Colonic mucosa (tissue), 4 donors: ENCODE measurements at regions not wholly inside any gene's neighbourhood (a gene's known extent, or its start where the extent isn't known, plus 50 kb on each side); places are given as distances from the start of the nearest gene placed in this dataset.

Source experiments
- DNase-seq: peaks from one replicate; pipeline ENCODE4 v3.0.0-alpha.2; 2020
- H3K27ac ChIP-seq: fragments of 200-600 bp; one replicate; pipeline ENCODE4 v1.8.0; 2021
- H3K27me3 ChIP-seq: fragments of 200-600 bp; one replicate; pipeline ENCODE4 v1.8.0; 2021
- H3K36me3 ChIP-seq: fragments of 200-600 bp; one replicate; pipeline ENCODE4 v1.8.0; 2021
- H3K4me1 ChIP-seq: fragments of 200-600 bp; one replicate; pipeline ENCODE4 v1.8.0; 2021; ENCODE audit warnings: mild to moderate bottlenecking
- H3K4me3 ChIP-seq: fragments of 200-600 bp; one replicate; pipeline ENCODE4 v1.8.0; 2021
- H3K9ac ChIP-seq, 2 donors: one replicate each; pipeline ENCODE4 v1.7.0; 2013; ENCODE audit warnings: control low read depth in 2 of 2, low read depth in 2 of 2, low read length in 2 of 2
- H3K9me3 ChIP-seq: fragments of 200-600 bp; one replicate; pipeline ENCODE4 v1.8.0; 2021
- intact Hi-C: fragments of 100-400 bp; cut with DNase I; formaldehyde crosslinking; loops from one replicate; pipeline ENCODE4 v1.14.1; 2022
- TF ChIP-seq, protein P1 (sequence below): fragments of 200-600 bp; IDR thresholded peaks from one replicate; pipeline ENCODE4 v1.8.0; 2022; ENCODE audit warnings: antibody characterized with exemption, mild to moderate bottlenecking
- donor health status: healthy.
- donor health status: DM: no; HTN: no; CAD: no.
- donor health status: DM: no; HTN: no; CAD: no.

DNA sequence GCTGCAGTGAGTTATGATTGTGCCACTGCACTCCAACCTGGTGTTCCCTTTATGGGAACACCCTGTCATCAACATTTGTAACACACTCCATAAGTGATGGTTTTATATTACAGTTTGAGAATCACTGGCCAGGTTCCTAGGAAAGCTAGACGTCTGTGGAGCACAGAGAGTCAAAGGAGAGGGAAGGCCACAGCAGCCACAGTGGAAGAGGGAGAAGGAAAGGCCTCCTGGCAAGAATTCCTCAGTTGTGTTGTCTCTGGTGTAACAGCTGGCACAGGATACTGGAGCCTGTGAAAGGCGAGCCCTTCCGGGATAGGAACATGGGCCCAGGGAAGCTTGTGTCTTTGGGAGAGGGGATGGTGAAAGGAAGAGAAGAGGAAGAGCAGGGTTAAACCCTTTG lies 360.5 kb upstream of the PIK3C3 start:
- Histone ChIP-seq H3K9ac (no peak overlapping the region), H3K4me1 (no peaks in the 10 kb centered on the region), H3K36me3 (no peaks in the 10 kb centered on the region), H3K9me3 (no peaks in the 10 kb centered on the region), H3K4me3 (no peak overlapping the region), H3K27me3 (no peaks in the 10 kb centered on the region), H3K27ac (no peak overlapping the region)
- TF ChIP-seq, protein P1, sequence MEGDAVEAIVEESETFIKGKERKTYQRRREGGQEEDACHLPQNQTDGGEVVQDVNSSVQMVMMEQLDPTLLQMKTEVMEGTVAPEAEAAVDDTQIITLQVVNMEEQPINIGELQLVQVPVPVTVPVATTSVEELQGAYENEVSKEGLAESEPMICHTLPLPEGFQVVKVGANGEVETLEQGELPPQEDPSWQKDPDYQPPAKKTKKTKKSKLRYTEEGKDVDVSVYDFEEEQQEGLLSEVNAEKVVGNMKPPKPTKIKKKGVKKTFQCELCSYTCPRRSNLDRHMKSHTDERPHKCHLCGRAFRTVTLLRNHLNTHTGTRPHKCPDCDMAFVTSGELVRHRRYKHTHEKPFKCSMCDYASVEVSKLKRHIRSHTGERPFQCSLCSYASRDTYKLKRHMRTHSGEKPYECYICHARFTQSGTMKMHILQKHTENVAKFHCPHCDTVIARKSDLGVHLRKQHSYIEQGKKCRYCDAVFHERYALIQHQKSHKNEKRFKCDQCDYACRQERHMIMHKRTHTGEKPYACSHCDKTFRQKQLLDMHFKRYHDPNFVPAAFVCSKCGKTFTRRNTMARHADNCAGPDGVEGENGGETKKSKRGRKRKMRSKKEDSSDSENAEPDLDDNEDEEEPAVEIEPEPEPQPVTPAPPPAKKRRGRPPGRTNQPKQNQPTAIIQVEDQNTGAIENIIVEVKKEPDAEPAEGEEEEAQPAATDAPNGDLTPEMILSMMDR: no peak
- no peak for DNase-seq
- intact Hi-C loops: no loop called here

DNA sequence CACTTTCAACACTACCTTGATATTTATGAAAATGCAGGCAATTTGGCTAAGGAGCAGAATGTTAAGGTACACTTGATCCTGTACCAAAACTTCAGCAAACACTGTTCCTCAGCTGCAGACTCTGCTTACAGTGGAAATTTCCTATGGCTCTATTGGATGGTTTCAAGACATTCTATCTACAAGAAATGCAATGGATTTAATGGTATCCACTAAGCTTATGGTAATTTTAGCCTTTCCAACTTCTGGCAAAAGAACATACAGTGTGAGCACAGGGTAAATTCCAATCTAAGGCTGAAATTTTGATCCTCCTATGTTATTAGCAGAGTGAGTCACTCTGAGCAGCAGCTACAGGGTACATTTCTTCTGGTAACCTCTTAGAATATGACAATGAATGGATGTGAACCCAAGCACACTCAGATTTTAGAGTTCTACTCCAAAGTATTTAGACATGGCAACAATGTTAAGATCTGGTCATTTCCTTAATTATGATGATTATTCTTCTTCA lies 361.8 kb upstream of the PIK3C3 start:
- H3K4me1 ChIP-seq: no peaks in the 10 kb centered on the region
- no peak overlapping the region for H3K27ac ChIP-seq
- TF ChIP-seq, protein P1: no peak
- no peaks in the 10 kb centered on the region for H3K9me3 ChIP-seq
- H3K36me3 ChIP-seq: no peaks in the 10 kb centered on the region
- no peak overlapping the region for H3K9ac ChIP-seq
- intact Hi-C loops: no loop called here
- H3K4me3 ChIP-seq: no peak overlapping the region
- no peaks in the 10 kb centered on the region for H3K27me3 ChIP-seq
- no peak for DNase-seq

DNA sequence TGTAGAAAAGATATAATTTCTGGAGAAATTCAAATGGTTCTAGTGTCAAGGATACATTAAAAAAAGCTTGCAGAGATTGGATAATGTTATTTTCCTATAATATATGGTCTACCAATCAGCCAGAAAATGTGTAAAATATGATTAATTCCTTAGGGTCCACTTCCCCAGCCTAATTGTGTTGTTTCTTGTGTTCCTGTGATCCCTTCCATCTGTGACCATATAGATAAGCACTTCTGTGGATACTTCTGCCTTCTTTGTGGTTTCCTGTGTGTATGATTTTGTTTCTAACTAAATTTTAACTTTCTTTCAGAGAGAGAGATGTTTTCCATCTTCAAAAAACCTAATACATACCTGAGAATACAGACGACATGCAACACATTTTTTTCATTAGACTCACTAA lies 367.1 kb upstream of the PIK3C3 start:
- Histone ChIP-seq H3K27me3 (no peaks in the 10 kb centered on the region), H3K36me3 (no peaks in the 10 kb centered on the region), H3K27ac (no peak overlapping the region), H3K4me1 (no peaks in the 10 kb centered on the region), H3K4me3 (no peak overlapping the region), H3K9me3 (no peaks in the 10 kb centered on the region), H3K9ac (no peak overlapping the region)
- TF ChIP-seq, protein P1: no peak
- DNase-seq: no peak
- intact Hi-C loops: no loop called here

DNA sequence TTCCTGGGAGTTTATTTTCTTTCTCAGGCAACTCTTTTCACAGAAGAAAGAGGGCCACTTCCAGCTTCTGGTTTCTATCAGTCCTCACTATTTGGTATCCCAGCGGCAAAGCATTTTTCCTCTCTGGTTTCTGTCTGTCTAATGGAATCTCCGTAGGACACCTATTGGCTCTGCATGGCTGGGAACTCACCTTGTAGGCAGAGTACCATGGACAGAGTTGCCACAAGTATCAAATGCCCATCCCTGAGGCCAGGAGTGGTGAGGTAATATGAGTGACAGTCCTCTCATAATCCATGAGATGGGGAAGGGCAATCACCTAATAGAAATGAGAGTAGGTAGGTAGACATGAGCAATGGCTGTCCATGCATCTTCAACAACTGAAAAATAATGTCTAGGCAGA lies 369.5 kb upstream of the PIK3C3 start:
- no peaks in the 10 kb centered on the region for H3K9me3 ChIP-seq
- DNase-seq: no peak
- H3K4me3 ChIP-seq: no peak overlapping the region
- no peaks in the 10 kb centered on the region for H3K36me3 ChIP-seq
- no peaks in the 10 kb centered on the region for H3K27me3 ChIP-seq
- H3K27ac ChIP-seq: no peak overlapping the region
- intact Hi-C loops: no loop called here
- TF ChIP-seq, protein P1: no peak
- H3K9ac ChIP-seq: no peak overlapping the region
- no peaks in the 10 kb centered on the region for H3K4me1 ChIP-seq

DNA sequence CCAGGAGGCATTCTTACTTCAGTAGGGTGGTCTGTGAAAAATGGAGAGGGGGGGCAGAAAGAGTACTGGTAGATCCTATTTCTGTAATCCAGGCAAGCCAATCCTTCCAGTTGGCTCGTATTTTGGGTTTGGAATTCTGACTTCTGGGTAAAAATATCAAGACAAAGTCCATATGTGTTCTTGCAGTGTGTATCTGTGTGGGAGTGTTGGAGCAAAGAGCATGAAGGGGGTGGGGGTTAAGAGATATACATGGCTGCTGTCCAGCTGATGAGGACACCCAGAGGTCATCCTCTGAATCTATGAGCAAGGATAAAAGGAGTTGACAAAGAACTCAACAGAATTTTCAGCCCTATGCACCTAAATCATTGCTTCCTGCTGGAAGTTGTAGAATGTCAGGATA lies 375.8 kb upstream of the PIK3C3 start:
- no peak overlapping the region for H3K4me3 ChIP-seq
- TF ChIP-seq, protein P1: no peak
- H3K4me1 ChIP-seq: no peaks in the 10 kb centered on the region
- no peak overlapping the region for H3K27ac ChIP-seq
- no peaks in the 10 kb centered on the region for H3K27me3 ChIP-seq
- intact Hi-C loops: no loop called here
- H3K9me3 ChIP-seq: no peaks in the 10 kb centered on the region
- no peaks in the 10 kb centered on the region for H3K36me3 ChIP-seq
- DNase-seq: no peak
- no peak overlapping the region for H3K9ac ChIP-seq

DNA sequence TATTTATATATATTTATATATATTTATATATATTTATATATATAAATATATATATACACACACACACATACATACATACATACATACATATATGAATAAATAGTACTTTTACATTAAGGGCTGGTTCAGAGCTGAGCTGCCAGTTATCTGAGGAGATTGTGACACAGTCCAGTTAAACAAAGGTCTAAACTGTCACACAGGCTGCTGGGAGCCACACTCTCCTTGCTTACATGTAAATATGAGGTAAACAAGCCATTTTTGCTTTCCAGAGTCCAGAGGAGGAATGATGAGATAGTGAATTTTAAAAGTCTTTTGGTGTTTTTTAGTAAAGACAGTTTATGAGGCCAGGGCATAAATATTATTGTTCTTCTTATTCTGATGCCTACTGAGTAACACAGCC lies 377.5 kb upstream of the PIK3C3 start:
- Histone ChIP-seq H3K27me3 (no peaks in the 10 kb centered on the region), H3K27ac (no peak overlapping the region), H3K9ac (no peak overlapping the region), H3K9me3 (no peaks in the 10 kb centered on the region), H3K36me3 (no peaks in the 10 kb centered on the region), H3K4me3 (no peak overlapping the region), H3K4me1 (no peaks in the 10 kb centered on the region)
- no peak for DNase-seq
- TF ChIP-seq, protein P1: no peak
- intact Hi-C loops: no loop called here
